Thoracic aorta (tissue), 2 donors: ENCODE measurements at regions not wholly inside any gene's neighbourhood (a gene's known extent, or its start where the extent isn't known, plus 50 kb on each side); places are given as distances from the start of the nearest gene placed in this dataset.

Experiments
- ATAC-seq: fragments of 150-250 bp; one replicate; pipeline ENCODE4 v1.8.0; 2017; ENCODE audit warnings: low read depth; ENCODE audit not compliant: insufficient number of reproducible peaks, low FRiP score
- DNase-seq: peaks from one replicate; pipeline ENCODE4 v3.0.0-alpha.2; 2020; ENCODE audit warnings: low spot score
- H3K27ac ChIP-seq, 2 donors: fragments of 200-600 bp; sonication (generic); 1 replicate in 1 of 2; 2 replicates in 1 of 2; pipeline ENCODE4 v1.5.1; 2016; ENCODE audit warnings: mild to moderate bottlenecking in 2 of 2, moderate library complexity in 2 of 2
- H3K27me3 ChIP-seq: fragments of 200-600 bp; sonication (generic); replicated peaks from 2 replicates; pipeline ENCODE4 v1.6.0; 2016; ENCODE audit warnings: mild to moderate bottlenecking; ENCODE audit not compliant: insufficient read depth
- H3K36me3 ChIP-seq: fragments of 200-600 bp; sonication (generic); one replicate; pipeline ENCODE4 v1.5.1; 2016
- H3K4me1 ChIP-seq, 2 donors: fragments of 200-600 bp; sonication (generic); 1 replicate in 1 of 2; 2 replicates in 1 of 2; pipeline versions ENCODE4 v1.5.1 to v1.6.0; 2016; ENCODE audit warnings: low read depth in 2 of 2, mild to moderate bottlenecking in 1 of 2; ENCODE audit not compliant: control insufficient read depth in 1 of 2
- H3K4me3 ChIP-seq: fragments of 200-600 bp; sonication (generic); 2 replicates; pipeline ENCODE4 v1.5.1; 2016; ENCODE audit warnings: mild to moderate bottlenecking
- H3K9me3 ChIP-seq: fragments of 200-600 bp; sonication (generic); 2 replicates; pipeline ENCODE4 v1.5.1; 2016
- TF ChIP-seq, protein P1 (sequence below): fragments of 200-600 bp; sonication (generic); IDR thresholded peaks from one replicate; pipeline ENCODE4 v1.5.1; 2019; ENCODE audit warnings: antibody characterized with exemption

DNA sequence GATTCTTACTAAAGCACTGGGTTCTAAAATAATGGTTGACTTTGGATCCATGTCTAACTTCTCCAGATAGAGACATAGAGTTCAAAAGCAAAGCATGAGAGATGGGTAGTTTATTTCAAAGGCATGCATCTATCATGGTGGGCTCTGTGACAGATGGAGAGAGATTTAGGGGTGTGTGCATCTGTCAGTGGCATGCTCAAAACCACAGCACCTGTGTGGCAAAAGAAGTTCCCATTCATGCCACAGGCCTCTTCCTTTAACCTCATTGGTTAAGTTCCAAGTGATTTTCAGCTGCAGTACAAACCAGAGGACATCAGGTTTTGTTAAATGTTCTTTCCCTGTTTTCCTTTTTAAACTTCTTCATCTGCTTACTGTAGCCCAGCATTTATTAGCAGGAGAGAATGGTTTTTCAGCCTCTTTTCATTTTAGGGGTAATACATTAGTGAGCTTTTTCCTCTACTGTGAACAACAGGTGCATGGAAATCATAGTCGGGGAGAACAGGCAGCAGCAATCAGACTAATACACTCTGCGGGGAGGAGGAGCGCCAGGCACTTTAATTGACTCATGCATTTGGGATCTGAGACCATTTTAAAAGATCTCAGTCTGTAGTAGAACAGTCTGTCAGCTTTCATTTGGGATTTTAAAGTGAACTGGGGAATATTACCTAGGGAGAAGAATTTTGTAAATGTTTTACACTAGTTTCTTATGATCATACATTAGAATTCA, 52.4 kb upstream of the UPP2 start:
- H3K4me3 ChIP-seq = no peak overlapping the region
- no peaks in the 10 kb centered on the region for H3K9me3 ChIP-seq
- no peaks in the 10 kb centered on the region for H3K27me3 ChIP-seq
- H3K27ac ChIP-seq = no peak overlapping the region
- TF ChIP-seq, protein P1, sequence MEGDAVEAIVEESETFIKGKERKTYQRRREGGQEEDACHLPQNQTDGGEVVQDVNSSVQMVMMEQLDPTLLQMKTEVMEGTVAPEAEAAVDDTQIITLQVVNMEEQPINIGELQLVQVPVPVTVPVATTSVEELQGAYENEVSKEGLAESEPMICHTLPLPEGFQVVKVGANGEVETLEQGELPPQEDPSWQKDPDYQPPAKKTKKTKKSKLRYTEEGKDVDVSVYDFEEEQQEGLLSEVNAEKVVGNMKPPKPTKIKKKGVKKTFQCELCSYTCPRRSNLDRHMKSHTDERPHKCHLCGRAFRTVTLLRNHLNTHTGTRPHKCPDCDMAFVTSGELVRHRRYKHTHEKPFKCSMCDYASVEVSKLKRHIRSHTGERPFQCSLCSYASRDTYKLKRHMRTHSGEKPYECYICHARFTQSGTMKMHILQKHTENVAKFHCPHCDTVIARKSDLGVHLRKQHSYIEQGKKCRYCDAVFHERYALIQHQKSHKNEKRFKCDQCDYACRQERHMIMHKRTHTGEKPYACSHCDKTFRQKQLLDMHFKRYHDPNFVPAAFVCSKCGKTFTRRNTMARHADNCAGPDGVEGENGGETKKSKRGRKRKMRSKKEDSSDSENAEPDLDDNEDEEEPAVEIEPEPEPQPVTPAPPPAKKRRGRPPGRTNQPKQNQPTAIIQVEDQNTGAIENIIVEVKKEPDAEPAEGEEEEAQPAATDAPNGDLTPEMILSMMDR = no peak
- ATAC-seq (no peak), DNase-seq (no peak)
- H3K36me3 ChIP-seq = no peaks in the 10 kb centered on the region
- no peaks in the 10 kb centered on the region for H3K4me1 ChIP-seq

DNA sequence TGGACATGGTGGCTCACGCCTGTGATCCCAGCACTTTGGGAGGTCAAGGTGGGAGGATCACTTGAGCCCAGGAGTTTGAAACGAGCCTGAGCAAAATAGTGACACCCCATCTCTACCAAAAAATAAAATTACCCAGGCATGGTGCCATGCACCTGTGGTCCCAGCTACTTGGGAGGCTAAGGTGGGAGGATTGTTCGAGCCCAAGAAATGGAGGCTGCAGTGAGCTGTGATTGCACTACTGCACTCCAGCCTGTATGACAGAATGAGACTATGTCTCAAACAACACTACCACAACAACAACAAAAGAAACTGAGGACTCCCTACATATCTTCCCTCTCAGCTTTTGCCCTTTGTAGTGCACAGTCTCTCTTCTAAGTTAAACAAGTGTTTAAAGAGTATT, 53.3 kb upstream of the UPP2 start:
- DNase-seq (no peak), ATAC-seq (no peak)
- no peak overlapping the region for H3K4me3 ChIP-seq
- no peaks in the 10 kb centered on the region for H3K27me3 ChIP-seq
- H3K9me3 ChIP-seq = no peaks in the 10 kb centered on the region
- H3K4me1 ChIP-seq = no peaks in the 10 kb centered on the region
- TF ChIP-seq, protein P1 = no peak
- H3K27ac ChIP-seq = no peak overlapping the region
- H3K36me3 ChIP-seq = no peaks in the 10 kb centered on the region

DNA sequence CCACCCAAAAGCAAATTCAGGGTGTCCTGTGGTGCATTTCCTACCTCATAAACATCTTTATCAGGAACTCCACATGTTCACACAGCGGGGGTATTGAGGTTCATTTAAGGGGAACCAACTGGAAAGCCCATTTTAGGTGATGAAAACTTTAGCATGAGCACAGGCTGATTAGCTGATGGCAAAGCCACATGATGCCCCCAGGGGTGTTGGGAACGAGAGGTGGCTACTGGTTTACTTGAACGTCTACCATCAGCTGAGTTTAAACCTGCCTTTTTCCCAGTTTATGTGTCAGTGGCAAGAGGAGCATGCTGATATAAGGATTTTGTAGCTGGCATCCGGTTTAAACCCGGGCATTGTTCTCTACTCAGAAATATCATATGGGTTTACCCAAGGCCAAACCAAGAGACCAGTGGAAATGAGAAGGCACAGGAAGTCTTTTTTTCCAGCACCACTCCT, 54.5 kb upstream of the UPP2 start:
- Histone ChIP-seq H3K4me1 (no peaks in the 10 kb centered on the region), H3K27me3 (no peaks in the 10 kb centered on the region), H3K4me3 (no peak overlapping the region), H3K27ac (no peak overlapping the region), H3K9me3 (no peaks in the 10 kb centered on the region), H3K36me3 (no peaks in the 10 kb centered on the region)
- TF ChIP-seq, protein P1 = no peak
- DNase-seq (no peak), ATAC-seq (no peak)

DNA sequence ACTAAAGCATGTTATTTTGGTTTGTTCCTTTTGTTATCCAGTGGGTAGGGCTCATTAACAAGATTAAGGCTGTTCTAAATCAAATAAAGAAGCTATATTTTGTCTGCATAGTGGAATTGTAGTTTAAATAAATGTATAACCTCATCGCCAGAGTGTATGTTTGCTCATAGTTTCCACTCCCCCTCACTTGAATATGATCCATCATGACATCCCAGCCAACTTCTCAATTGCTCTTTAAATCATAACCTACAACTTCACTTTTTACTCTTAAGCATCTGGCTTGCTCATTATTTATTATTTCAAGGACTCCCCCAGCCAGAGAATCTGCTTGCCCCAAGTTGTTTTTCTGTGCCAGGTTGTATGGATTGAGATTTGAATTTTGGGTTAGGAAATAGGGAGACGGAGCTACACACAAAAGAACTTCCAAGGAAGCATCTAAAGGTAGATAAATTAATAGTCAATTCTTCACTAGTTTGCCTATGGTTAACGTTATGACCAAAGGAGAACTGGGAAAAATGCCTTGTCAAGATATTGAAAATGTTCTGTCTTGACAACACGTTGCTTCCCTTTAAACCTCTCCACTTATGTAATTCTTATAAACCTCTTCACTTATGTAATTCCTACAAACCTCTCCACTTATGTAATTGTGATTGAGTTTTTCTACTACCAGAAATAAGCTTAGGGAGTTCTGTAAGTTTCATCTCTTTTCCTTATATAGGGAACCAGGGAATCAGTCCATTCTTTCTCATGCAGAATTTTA, 55.4 kb upstream of the UPP2 start:
- Histone ChIP-seq H3K27ac (no peak overlapping the region), H3K4me1 (no peaks in the 10 kb centered on the region), H3K27me3 (no peaks in the 10 kb centered on the region), H3K9me3 (no peaks in the 10 kb centered on the region), H3K36me3 (no peaks in the 10 kb centered on the region), H3K4me3 (no peak overlapping the region)
- DNase-seq (no peak), ATAC-seq (no peak)
- TF ChIP-seq, protein P1 = no peak

DNA sequence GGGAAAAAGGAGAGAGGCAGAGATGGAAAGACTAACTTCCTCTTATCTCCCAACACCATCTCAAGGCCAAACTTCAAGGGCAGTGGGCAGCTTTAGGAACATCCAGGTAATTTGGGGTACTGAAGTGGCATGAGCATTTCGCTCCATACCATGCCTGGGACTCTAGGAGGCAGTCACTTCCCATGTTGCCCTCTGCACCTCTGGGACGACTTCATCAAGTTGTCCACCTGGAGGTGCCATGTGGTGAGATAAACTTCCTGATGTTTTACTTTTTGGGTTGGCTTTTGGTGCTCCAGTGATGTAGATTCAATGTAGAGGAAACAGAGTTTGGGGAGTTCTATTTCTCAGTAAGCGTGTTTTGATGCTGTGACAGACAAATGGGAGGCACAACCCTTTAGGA, 56.3 kb upstream of the UPP2 start:
- no peak for DNase-seq
- Histone ChIP-seq H3K36me3 (no peaks in the 10 kb centered on the region), H3K27me3 (no peaks in the 10 kb centered on the region), H3K27ac (no peak overlapping the region), H3K4me1 (no peaks in the 10 kb centered on the region), H3K9me3 (no peaks in the 10 kb centered on the region), H3K4me3 (no peak overlapping the region)
- TF ChIP-seq, protein P1 = no peak
- ATAC-seq = no peak
